ENCODE measurements at regions not wholly inside any gene's neighbourhood (a gene's known extent, or its start where the extent isn't known, plus 50 kb on each side); places are given as distances from the start of the nearest gene placed in this dataset.

- TF ChIP-seq, protein P1, sequence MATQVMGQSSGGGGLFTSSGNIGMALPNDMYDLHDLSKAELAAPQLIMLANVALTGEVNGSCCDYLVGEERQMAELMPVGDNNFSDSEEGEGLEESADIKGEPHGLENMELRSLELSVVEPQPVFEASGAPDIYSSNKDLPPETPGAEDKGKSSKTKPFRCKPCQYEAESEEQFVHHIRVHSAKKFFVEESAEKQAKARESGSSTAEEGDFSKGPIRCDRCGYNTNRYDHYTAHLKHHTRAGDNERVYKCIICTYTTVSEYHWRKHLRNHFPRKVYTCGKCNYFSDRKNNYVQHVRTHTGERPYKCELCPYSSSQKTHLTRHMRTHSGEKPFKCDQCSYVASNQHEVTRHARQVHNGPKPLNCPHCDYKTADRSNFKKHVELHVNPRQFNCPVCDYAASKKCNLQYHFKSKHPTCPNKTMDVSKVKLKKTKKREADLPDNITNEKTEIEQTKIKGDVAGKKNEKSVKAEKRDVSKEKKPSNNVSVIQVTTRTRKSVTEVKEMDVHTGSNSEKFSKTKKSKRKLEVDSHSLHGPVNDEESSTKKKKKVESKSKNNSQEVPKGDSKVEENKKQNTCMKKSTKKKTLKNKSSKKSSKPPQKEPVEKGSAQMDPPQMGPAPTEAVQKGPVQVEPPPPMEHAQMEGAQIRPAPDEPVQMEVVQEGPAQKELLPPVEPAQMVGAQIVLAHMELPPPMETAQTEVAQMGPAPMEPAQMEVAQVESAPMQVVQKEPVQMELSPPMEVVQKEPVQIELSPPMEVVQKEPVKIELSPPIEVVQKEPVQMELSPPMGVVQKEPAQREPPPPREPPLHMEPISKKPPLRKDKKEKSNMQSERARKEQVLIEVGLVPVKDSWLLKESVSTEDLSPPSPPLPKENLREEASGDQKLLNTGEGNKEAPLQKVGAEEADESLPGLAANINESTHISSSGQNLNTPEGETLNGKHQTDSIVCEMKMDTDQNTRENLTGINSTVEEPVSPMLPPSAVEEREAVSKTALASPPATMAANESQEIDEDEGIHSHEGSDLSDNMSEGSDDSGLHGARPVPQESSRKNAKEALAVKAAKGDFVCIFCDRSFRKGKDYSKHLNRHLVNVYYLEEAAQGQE (IDR thresholded peaks at IDR 0.05), result no peak
- TF ChIP-seq EGR1 (IDR thresholded peaks at IDR 0.05; ENCODE audit: low read depth in 2 of 2), result no peak
- TF ChIP-seq GABPA (IDR thresholded peaks at IDR 0.05 in 1 of 2, conservative IDR thresholded peaks at IDR 0.05 in 1 of 2), result no peak
- no peak for TF ChIP-seq HNF4A (conservative IDR thresholded peaks at IDR 0.05)
- peak; percentile 65 for TF ChIP-seq FOXA2 (IDR thresholded peaks at IDR 0.05)
- no peak for TF ChIP-seq ZBTB33 (IDR thresholded peaks at IDR 0.05)
- no peak for TF ChIP-seq JUND (IDR thresholded peaks at IDR 0.05)
- TF ChIP-seq YY1 (IDR thresholded peaks at IDR 0.05), result no peak
- peak in 1 of 2 donors; percentile 13 for TF ChIP-seq RXRA (IDR thresholded peaks at IDR 0.05)
- no peak for TF ChIP-seq FOXA1 (IDR thresholded peaks at IDR 0.05)
- peak; percentile 59 to 61 for TF ChIP-seq RAD21 (IDR thresholded peaks at IDR 0.05)
- TF ChIP-seq CTCF (IDR thresholded peaks at IDR 0.05; ENCODE audit: low read depth, low read length, missing input control), result no peak
- H3K9me3 ChIP-seq (ENCODE audit: control insufficient read depth in 4 of 4, low read length in 3 of 4), result no peaks in the 10 kb centered on the region
- DNase-seq (ENCODE audit: low spot score), result no peak
- H3K9ac ChIP-seq (ENCODE audit: low read depth in 1 of 2, low read length in 2 of 2), result no peak overlapping the region
- peaks cover 12 to 33% (median 17%) of the 10 kb centered on the region in 4 donors for H3K4me1 ChIP-seq (ENCODE audit: control insufficient read depth in 4 of 4, insufficient read depth in 4 of 4, low read length in 3 of 4)
- H3K27me3 ChIP-seq (ENCODE audit: control insufficient read depth in 4 of 4, insufficient read depth in 4 of 4, low read length in 3 of 4), result no peaks in the 10 kb centered on the region
- no peaks in the 10 kb centered on the region for H3K36me3 ChIP-seq (ENCODE audit: control insufficient read depth in 4 of 4, insufficient read depth in 3 of 4, low read depth in 1 of 4, low read length in 3 of 4)
- no peak overlapping the region for H3K4me3 ChIP-seq (ENCODE audit: low read depth in 1 of 3, low read length in 3 of 3)
- 80% methylated on average over 5 of the region's 5 CpGs for WGBS
- H3K27ac ChIP-seq (ENCODE audit: low read depth in 1 of 2, low read length in 2 of 2), result no peak overlapping the region
These were observed 150.5 kb downstream of the CYP26A1 start for GRCh38 chr10:93224005-93224779.

DNA sequence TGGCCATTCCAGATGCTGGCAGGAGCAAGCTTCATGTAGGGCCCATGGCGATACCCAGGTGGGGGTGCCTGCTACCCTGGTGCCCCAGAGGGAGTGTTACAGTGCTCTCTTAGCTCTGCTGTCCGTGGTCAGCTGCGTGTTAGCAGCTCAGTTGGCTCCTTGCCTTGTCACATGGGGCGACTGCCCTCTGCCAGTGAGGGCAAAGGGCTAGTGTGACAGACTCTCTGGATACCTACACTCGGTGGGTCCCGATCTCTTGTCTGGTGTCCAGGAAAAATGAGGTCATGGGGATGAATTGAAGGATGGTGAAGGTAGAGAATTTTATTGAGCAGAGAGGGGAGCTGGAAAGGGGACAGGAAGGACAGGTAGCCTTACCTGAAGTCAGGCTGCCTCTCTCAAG, 152.2 kb downstream of the CYP26A1 start:
- WGBS, result 22% methylated on average over 6 of the region's 6 CpGs
- Histone ChIP-seq H3K4me3 (ENCODE audit: low read depth in 1 of 3, low read length in 3 of 3) (no peak overlapping the region), H3K9ac (ENCODE audit: low read depth in 1 of 2, low read length in 2 of 2) (no peak overlapping the region), H3K4me1 (ENCODE audit: control insufficient read depth in 4 of 4, insufficient read depth in 4 of 4, low read length in 3 of 4) (peaks cover 8 to 28% (median 17%) of the 10 kb centered on the region in 4 donors), H3K27me3 (ENCODE audit: control insufficient read depth in 4 of 4, insufficient read depth in 4 of 4, low read length in 3 of 4) (no peaks in the 10 kb centered on the region), H3K36me3 (ENCODE audit: control insufficient read depth in 4 of 4, insufficient read depth in 3 of 4, low read depth in 1 of 4, low read length in 3 of 4) (no peaks in the 10 kb centered on the region), H3K27ac (ENCODE audit: low read depth in 1 of 2, low read length in 2 of 2) (peak overlapping the region; percentile 51 to 80), H3K9me3 (ENCODE audit: control insufficient read depth in 4 of 4, low read length in 3 of 4) (no peaks in the 10 kb centered on the region)
- DNase-seq (ENCODE audit: low spot score), result peak; percentile 58
- TF ChIP-seq FOXA2 (IDR thresholded peaks at IDR 0.05), result peak; percentile 13
- peak; percentile 17 for TF ChIP-seq YY1 (IDR thresholded peaks at IDR 0.05)
- peak; percentile 88 to 90 for TF ChIP-seq JUND (IDR thresholded peaks at IDR 0.05)
- TF ChIP-seq FOXA1 (IDR thresholded peaks at IDR 0.05), result peak; percentile 20
- peak; percentile 45 for TF ChIP-seq MAX (IDR thresholded peaks at IDR 0.05)
- TF ChIP-seq RXRA (IDR thresholded peaks at IDR 0.05), result peak; percentile 90 to 94
- no peak for TF ChIP-seq EGR1 (IDR thresholded peaks at IDR 0.05; ENCODE audit: low read depth in 2 of 2)
- peak; percentile 58 for TF ChIP-seq ATF3 (IDR thresholded peaks at IDR 0.05)
- peak; percentile 21 to 64 for TF ChIP-seq RAD21 (IDR thresholded peaks at IDR 0.05)
- TF ChIP-seq GABPA (IDR thresholded peaks at IDR 0.05 in 1 of 2, conservative IDR thresholded peaks at IDR 0.05 in 1 of 2), result no peak
- peak; percentile 81 for TF ChIP-seq SP1 (IDR thresholded peaks at IDR 0.05)
- no peak for TF ChIP-seq CTCF (IDR thresholded peaks at IDR 0.05; ENCODE audit: low read depth, low read length, missing input control)
- TF ChIP-seq HNF4A (conservative IDR thresholded peaks at IDR 0.05), result peak; percentile 92 to 97
- TF ChIP-seq ZBTB33 (IDR thresholded peaks at IDR 0.05), result no peak
- TF ChIP-seq NR2F2 (IDR thresholded peaks at IDR 0.05), result no peak

Measured in liver (tissue), 8 donors.